Transverse colon (tissue), 4 donors: ENCODE measurements at regions not wholly inside any gene's neighbourhood (a gene's known extent, or its start where the extent isn't known, plus 50 kb on each side); places are given as distances from the start of the nearest gene placed in this dataset.

Source experiments
- DNase-seq: peaks from one replicate; pipeline ENCODE4 v3.0.0-alpha.2; 2019
- H3K27ac ChIP-seq, 4 donors: fragments of 200-600 bp; sonication (generic); 2 replicates each; pipeline ENCODE4 v1.5.1; 2016 to 2018; ENCODE audit warnings: inconsistent platforms in 4 of 4
- H3K27me3 ChIP-seq: fragments of 200-600 bp; sonication (generic); 2 replicates; pipeline ENCODE4 v1.5.1; 2017; ENCODE audit warnings: inconsistent platforms
- H3K36me3 ChIP-seq, 4 donors: fragments of 200-600 bp; sonication (generic); 2 replicates each; pipeline ENCODE4 v1.5.1; 2017 to 2019; ENCODE audit warnings: inconsistent platforms in 4 of 4
- H3K4me1 ChIP-seq, 4 donors: fragments of 200-600 bp; sonication (generic); 2 replicates each; pipeline ENCODE4 v1.5.1; 2017 to 2020; ENCODE audit warnings: inconsistent platforms in 4 of 4
- H3K4me3 ChIP-seq, 4 donors: fragments of 200-600 bp; sonication (generic); 1 replicate in 1 of 4; 2 replicates in 3 of 4; pipeline versions ENCODE4 v1.5.1 to v1.6.1; 2017 to 2019; ENCODE audit warnings: inconsistent platforms in 4 of 4
- H3K9me3 ChIP-seq, 2 donors: fragments of 200-600 bp; sonication (generic); 2 replicates each; pipeline ENCODE4 v1.5.1; 2017 to 2019; ENCODE audit warnings: inconsistent platforms in 2 of 2
- EP300 ChIP-seq: sonication (generic); formaldehyde crosslinking; IDR thresholded peaks from one replicate; pipeline ENCODE4 v1.6.1; 2017; ENCODE audit warnings: antibody characterized with exemption, low read depth
- POLR2A ChIP-seq: fragments of 450-650 bp; IDR thresholded peaks from one replicate; pipeline ENCODE4 v1.6.1; 2016; ENCODE audit warnings: antibody characterized with exemption, mild to moderate bottlenecking, moderate library complexity
- POLR2AphosphoS5 ChIP-seq, 3 donors: sonication (generic); formaldehyde crosslinking; IDR thresholded peaks; one replicate each; pipeline ENCODE4 v1.6.1; 2016; ENCODE audit warnings: antibody characterized with exemption in 3 of 3
- WGBS, 2 donors: methylation state at CpG; one replicate each; pipeline ENCODE4 v1.1.5; 2018; ENCODE audit warnings: low coverage in 1 of 2; 5-methylcytosine and 5-hydroxymethylcytosine counted together
- in situ Hi-C, 4 donors: fragments of 200-750 bp; cut with MboI; loops; one replicate each; pipeline versions ENCODE4 v1.15.0 to v1.15.1; 2017; ENCODE audit warnings: low sequenced_read_pairs in 3 of 4, low pct_ligation_motif_present in 1 of 4, low pct_unique_long_range_greater_than_20kb in 1 of 4
- intact Hi-C: fragments of 100-400 bp; cut with DNase I; formaldehyde crosslinking; loops from one replicate; pipeline ENCODE4 v1.15.1; 2023; ENCODE audit warnings: low total_unique reads
- TF ChIP-seq, protein P1 (sequence below), 5 experiments: fragments of 200-600 bp in 3 of 5; fragments of 450-650 bp in 2 of 5; sonication (generic) in 3 of 5; IDR thresholded peaks; 1 replicate in 2 of 5; 2 replicates in 3 of 5; pipeline ENCODE4 v1.5.1; 2016 to 2017; ENCODE audit warnings: antibody characterized with exemption in 5 of 5, inconsistent platforms in 3 of 5, mild to moderate bottlenecking in 2 of 5, moderate library complexity in 1 of 5

DNA sequence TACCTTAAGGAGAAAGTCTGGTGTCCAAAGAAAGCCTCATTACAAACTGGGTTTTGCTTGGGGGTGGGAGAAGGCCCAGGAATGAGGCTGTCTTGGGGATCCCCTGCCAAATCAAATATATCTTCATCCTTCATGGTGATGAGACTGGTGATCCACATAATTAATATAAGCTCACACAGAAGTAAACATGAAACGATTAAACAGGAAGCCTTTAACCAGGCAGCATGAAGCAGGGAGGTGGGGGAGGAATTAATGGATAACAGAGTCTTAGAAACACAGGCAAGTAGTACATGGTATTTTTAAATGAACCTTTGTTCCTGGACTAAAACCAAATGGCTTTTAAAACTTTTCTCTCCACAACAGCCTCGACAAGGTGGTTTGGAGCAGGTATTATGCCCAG is 437.5 kb downstream of the TFAP2A start:
- no peak for DNase-seq
- intact Hi-C loops (no loop called here), in situ Hi-C loops (no loop called here)
- H3K4me3 ChIP-seq: no peak overlapping the region
- no peaks in the 10 kb centered on the region for H3K27me3 ChIP-seq
- no peaks in the 10 kb centered on the region for H3K4me1 ChIP-seq
- H3K27ac ChIP-seq: no peak overlapping the region
- 0 to 8% methylated on average over 2 of the region's 2 CpGs for WGBS, 2 donors
- TF ChIP-seq, protein P1, sequence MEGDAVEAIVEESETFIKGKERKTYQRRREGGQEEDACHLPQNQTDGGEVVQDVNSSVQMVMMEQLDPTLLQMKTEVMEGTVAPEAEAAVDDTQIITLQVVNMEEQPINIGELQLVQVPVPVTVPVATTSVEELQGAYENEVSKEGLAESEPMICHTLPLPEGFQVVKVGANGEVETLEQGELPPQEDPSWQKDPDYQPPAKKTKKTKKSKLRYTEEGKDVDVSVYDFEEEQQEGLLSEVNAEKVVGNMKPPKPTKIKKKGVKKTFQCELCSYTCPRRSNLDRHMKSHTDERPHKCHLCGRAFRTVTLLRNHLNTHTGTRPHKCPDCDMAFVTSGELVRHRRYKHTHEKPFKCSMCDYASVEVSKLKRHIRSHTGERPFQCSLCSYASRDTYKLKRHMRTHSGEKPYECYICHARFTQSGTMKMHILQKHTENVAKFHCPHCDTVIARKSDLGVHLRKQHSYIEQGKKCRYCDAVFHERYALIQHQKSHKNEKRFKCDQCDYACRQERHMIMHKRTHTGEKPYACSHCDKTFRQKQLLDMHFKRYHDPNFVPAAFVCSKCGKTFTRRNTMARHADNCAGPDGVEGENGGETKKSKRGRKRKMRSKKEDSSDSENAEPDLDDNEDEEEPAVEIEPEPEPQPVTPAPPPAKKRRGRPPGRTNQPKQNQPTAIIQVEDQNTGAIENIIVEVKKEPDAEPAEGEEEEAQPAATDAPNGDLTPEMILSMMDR (IDR thresholded peaks at IDR 0.05): no peak
- TF ChIP-seq POLR2A (no peak), POLR2AphosphoS5 (IDR thresholded peaks at IDR 0.05) (no peak), EP300 (no peak)
- H3K9me3 ChIP-seq: no peaks in the 10 kb centered on the region
- no peaks in the 10 kb centered on the region for H3K36me3 ChIP-seq

DNA sequence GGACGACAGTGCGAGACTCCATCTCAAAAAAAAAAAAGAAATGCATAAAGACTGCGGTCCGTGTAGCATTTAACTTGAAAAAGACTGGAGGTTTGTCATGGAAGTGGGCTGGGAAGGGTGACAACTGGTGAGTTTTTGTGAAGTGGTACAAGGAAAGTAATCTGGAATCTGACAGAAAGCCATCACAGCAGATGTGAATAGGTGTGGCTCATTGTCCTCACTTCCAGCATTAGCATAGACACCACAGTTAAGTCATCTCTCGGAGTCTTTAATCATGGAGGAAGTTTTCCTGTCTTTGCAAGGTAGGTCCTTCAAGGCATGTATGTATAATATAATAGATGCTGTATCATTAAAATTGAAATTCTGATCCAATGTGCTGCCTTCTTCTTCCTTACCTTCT is 453.2 kb downstream of the TFAP2A start:
- in situ Hi-C loops (no loop called here), intact Hi-C loops (no loop called here)
- DNase-seq: no peak
- Histone ChIP-seq H3K9me3 (no peaks in the 10 kb centered on the region), H3K36me3 (no peaks in the 10 kb centered on the region), H3K27ac (no peak overlapping the region), H3K4me1 (no peaks in the 10 kb centered on the region), H3K4me3 (no peak overlapping the region), H3K27me3 (no peaks in the 10 kb centered on the region)
- TF ChIP-seq POLR2AphosphoS5 (IDR thresholded peaks at IDR 0.05): no peak
- TF ChIP-seq POLR2A: no peak
- TF ChIP-seq, protein P1 (IDR thresholded peaks at IDR 0.05): no peak
- TF ChIP-seq EP300: no peak
- WGBS, 2 donors: 68 to 88% methylated on average over 3 to 5 of the region's 5 CpGs

DNA sequence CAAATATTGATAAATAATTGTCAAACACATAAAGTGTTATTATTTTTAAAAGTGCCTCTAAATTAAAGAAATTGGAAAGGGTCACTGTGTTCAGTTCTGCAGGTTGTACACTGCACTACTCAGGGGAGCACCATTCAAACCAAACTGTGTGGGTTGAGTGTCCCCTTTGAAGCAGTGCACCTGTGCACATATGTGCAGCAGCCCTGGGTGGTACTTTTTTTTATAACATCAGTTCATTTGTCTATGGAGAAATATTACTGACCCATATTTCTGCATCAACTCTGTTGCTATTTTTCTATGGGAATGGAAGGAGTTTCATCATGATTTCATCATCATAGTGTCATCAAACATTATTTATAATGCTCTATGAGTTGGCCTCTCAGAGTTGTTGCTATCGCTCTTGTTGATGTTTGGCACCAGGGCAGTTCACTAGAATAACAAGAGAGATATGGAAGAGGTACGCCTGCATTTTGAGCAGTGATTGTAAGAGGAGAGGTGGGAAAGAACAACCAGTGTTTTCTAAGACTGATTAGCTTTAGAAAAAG is 457.6 kb downstream of the TFAP2A start:
- Histone ChIP-seq H3K27me3 (no peaks in the 10 kb centered on the region), H3K4me1 (no peaks in the 10 kb centered on the region), H3K9me3 (no peaks in the 10 kb centered on the region), H3K27ac (no peak overlapping the region), H3K4me3 (no peak overlapping the region), H3K36me3 (no peaks in the 10 kb centered on the region)
- whole genome bisulfite sequencing, 2 donors: 74 to 91% methylated on average over 2 of the region's 2 CpGs
- TF ChIP-seq EP300 (no peak), POLR2A (no peak), POLR2AphosphoS5 (IDR thresholded peaks at IDR 0.05) (no peak)
- TF ChIP-seq, protein P1 (IDR thresholded peaks at IDR 0.05): no peak
- no peak for DNase-seq
- in situ Hi-C loops: no loop called here
- intact Hi-C loops: no loop called here

DNA sequence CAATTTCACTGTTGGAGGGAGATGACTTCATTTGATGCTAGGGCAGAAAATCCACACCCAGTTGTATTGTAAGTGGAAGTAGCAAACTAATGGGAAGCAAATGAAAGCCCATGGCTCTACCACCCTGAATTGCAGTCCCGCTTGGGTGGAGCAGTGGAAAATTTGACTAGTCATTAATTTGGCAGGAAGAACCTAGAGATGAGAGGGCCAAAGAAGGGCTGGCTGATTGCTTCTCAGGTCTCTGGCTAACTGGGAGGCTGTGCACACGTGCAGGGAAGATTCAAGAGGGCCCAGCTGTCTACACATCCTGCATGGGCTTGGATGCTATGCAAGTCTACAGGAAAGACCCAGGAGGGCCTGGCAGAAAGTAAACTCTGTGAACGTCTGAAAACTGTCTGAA is 466.2 kb downstream of the TFAP2A start:
- TF ChIP-seq EP300 (no peak), POLR2A (no peak), POLR2AphosphoS5 (IDR thresholded peaks at IDR 0.05) (no peak)
- TF ChIP-seq, protein P1 (IDR thresholded peaks at IDR 0.05): no peak
- 57 to 80% methylated on average over 1 to 3 of the region's 3 CpGs for WGBS, 2 donors
- no peak for DNase-seq
- intact Hi-C loops (no loop called here), in situ Hi-C loops (no loop called here)
- Histone ChIP-seq H3K36me3 (no peaks in the 10 kb centered on the region), H3K4me3 (no peak overlapping the region), H3K9me3 (no peaks in the 10 kb centered on the region), H3K4me1 (no peaks in the 10 kb centered on the region), H3K27me3 (no peaks in the 10 kb centered on the region), H3K27ac (no peak overlapping the region)
